DND-41 (cell line): ENCODE measurements at regions not wholly inside any gene's neighbourhood (a gene's known extent, or its start where the extent isn't known, plus 50 kb on each side); places are given as distances from the start of the nearest gene placed in this dataset.
"Not testable (repeated sequence)": the region's sequence is repeated elsewhere in the genome, so short reads cannot be mapped to it uniquely, and the experiment has no call there.

Experiments used
- CTCF ChIP-seq: IDR thresholded peaks from 2 replicates; pipeline ENCODE4 v1.5.1; 2012; ENCODE audit warnings: borderline replicate concordance, low read length, moderate library complexity, mild to moderate bottlenecking; ENCODE audit not compliant: poor library complexity, severe bottlenecking; ENCODE audit errors: extremely low read depth
- EZH2 ChIP-seq: IDR thresholded peaks from 3 replicates; pipeline ENCODE4 v1.6.1; 2012; ENCODE audit warnings: borderline replicate concordance, low read depth, mild to moderate bottlenecking, moderate library complexity, low read length, inconsistent platforms; ENCODE audit not compliant: severe bottlenecking

GRCh38 chr4:49570248-49570647, 584.2 kb downstream of the CWH43 start:
- TF ChIP-seq CTCF, EZH2: not testable (repeated sequence)
